Thoracic aorta (tissue), 2 donors: ENCODE measurements at regions not wholly inside any gene's neighbourhood (a gene's known extent, or its start where the extent isn't known, plus 50 kb on each side); places are given as distances from the start of the nearest gene placed in this dataset.

Source experiments
- ATAC-seq: fragments of 150-250 bp; one replicate; pipeline ENCODE4 v1.8.0; 2017; ENCODE audit warnings: low read depth; ENCODE audit not compliant: insufficient number of reproducible peaks, low FRiP score
- DNase-seq: peaks from one replicate; pipeline ENCODE4 v3.0.0-alpha.2; 2020; ENCODE audit warnings: low spot score
- H3K27ac ChIP-seq, 2 donors: fragments of 200-600 bp; sonication (generic); 1 replicate in 1 of 2; 2 replicates in 1 of 2; pipeline ENCODE4 v1.5.1; 2016; ENCODE audit warnings: mild to moderate bottlenecking in 2 of 2, moderate library complexity in 2 of 2
- H3K27me3 ChIP-seq: fragments of 200-600 bp; sonication (generic); replicated peaks from 2 replicates; pipeline ENCODE4 v1.6.0; 2016; ENCODE audit warnings: mild to moderate bottlenecking; ENCODE audit not compliant: insufficient read depth
- H3K36me3 ChIP-seq: fragments of 200-600 bp; sonication (generic); one replicate; pipeline ENCODE4 v1.5.1; 2016
- H3K4me1 ChIP-seq, 2 donors: fragments of 200-600 bp; sonication (generic); 1 replicate in 1 of 2; 2 replicates in 1 of 2; pipeline versions ENCODE4 v1.5.1 to v1.6.0; 2016; ENCODE audit warnings: low read depth in 2 of 2, mild to moderate bottlenecking in 1 of 2; ENCODE audit not compliant: control insufficient read depth in 1 of 2
- H3K4me3 ChIP-seq: fragments of 200-600 bp; sonication (generic); 2 replicates; pipeline ENCODE4 v1.5.1; 2016; ENCODE audit warnings: mild to moderate bottlenecking
- H3K9me3 ChIP-seq: fragments of 200-600 bp; sonication (generic); 2 replicates; pipeline ENCODE4 v1.5.1; 2016
- CTCF ChIP-seq: fragments of 200-600 bp; sonication (generic); IDR thresholded peaks from one replicate; pipeline ENCODE4 v1.5.1; 2019; ENCODE audit warnings: antibody characterized with exemption

GRCh38 chr2:237257471-237257951, 156.5 kb downstream of the COL6A3 start:
- no peak for DNase-seq
- Histone ChIP-seq H3K9me3 (no peaks in the 10 kb centered on the region), H3K27me3 (no peaks in the 10 kb centered on the region), H3K36me3 (no peaks in the 10 kb centered on the region), H3K27ac (peak overlapping the region; percentile 48 to 85), H3K4me3 (no peak overlapping the region), H3K4me1 (peaks cover 14 to 27% of the 10 kb centered on the region in 2 donors)
- no peak for TF ChIP-seq CTCF
- ATAC-seq = no peak

DNA sequence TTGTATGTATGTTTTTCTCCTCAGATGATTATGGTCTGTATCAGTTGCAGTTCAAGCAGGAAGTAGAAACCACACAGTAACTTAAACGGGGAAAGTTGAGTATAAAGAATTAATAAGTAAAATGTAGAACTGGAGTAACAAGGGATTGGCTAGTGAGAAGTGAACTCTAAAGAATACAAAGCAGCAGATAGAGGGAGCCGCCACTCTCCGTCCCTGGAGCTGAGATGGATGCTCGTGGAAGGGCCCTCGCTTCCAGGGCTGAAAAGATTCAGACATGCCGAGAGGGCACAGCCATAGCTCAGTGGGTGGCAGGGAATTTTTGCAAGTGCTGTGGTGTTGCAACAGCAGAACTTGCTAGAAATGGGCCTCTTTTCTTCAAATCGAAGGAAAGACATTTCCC, 155.8 kb downstream of the COL6A3 start:
- Histone ChIP-seq H3K4me1 (peaks cover 16 to 33% of the 10 kb centered on the region in 2 donors), H3K36me3 (no peaks in the 10 kb centered on the region), H3K27ac (no peak overlapping the region), H3K9me3 (no peaks in the 10 kb centered on the region), H3K4me3 (no peak overlapping the region), H3K27me3 (no peaks in the 10 kb centered on the region)
- TF ChIP-seq CTCF = no peak
- ATAC-seq (no peak), DNase-seq (no peak)

DNA sequence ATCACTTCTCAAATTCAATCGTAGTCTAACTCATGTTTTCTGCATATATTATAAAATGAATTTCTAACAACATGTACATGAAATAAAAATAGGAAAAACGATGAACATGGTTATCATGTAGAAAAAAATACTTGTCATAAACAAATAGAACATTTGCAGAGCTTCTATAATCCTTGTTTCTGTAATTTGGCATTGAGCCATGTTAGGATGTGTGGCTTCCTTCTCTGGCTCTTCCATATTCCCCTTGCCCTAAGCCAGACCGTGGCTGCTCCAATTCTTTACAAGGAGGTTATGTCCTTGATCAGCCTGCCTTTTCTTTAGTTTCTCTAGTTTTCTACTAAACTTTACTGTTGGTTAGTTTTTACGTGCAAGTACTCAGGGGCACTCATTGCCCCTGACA, 155.3 kb downstream of the COL6A3 start:
- Histone ChIP-seq H3K4me3 (no peak overlapping the region), H3K27me3 (no peaks in the 10 kb centered on the region), H3K4me1 (peaks cover 16 to 38% of the 10 kb centered on the region in 2 donors), H3K27ac (no peak overlapping the region), H3K9me3 (no peaks in the 10 kb centered on the region), H3K36me3 (no peaks in the 10 kb centered on the region)
- ATAC-seq (no peak), DNase-seq (no peak)
- TF ChIP-seq CTCF = no peak

GRCh38 chr2:237259201-237259600, 154.8 kb downstream of the COL6A3 start:
- ATAC-seq = no peak
- no peak overlapping the region for H3K27ac ChIP-seq
- DNase-seq = no peak
- H3K9me3 ChIP-seq = no peaks in the 10 kb centered on the region
- no peaks in the 10 kb centered on the region for H3K27me3 ChIP-seq
- H3K4me1 ChIP-seq = peaks cover 16 to 41% of the 10 kb centered on the region in 2 donors
- no peak for TF ChIP-seq CTCF
- no peaks in the 10 kb centered on the region for H3K36me3 ChIP-seq
- H3K4me3 ChIP-seq = no peak overlapping the region

DNA sequence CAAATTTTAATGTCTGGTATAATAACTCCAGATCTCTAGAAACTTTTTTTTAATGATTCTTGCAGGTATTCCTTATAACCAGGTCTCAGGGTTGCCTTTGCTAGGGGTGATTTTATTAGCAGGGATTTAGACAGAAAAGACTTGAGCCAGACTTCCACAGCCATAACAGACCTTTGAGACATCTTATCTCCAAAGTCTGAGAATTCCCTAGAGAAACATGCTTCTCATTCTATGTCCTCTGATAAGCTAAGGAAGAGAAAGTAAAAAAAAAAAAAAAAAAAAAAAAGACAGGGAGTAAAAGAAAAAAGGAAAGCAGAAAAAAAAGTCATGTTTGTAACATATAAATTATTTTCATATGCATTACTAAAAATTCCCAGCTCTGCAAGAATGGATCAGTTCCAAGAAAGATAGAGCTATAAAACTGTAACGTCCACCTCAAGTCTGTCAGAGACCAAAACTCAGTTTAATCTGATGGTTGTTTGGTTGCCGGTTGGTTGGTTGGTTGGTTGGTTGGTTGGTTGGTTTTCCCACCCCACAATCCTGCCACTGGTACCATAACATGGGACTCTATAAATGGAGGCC, 153.8 kb downstream of the COL6A3 start:
- H3K4me1 ChIP-seq = peaks cover 24 to 49% of the 10 kb centered on the region in 2 donors
- TF ChIP-seq CTCF = no peak

More for the DNA sequence above, 153.8 kb downstream of the COL6A3 start:
- ATAC-seq = no peak
- no peak for DNase-seq
- H3K9me3 ChIP-seq = no peaks in the 10 kb centered on the region
- H3K36me3 ChIP-seq = no peaks in the 10 kb centered on the region
- no peaks in the 10 kb centered on the region for H3K27me3 ChIP-seq
- no peak overlapping the region for H3K27ac ChIP-seq
- H3K4me3 ChIP-seq = no peak overlapping the region
